ENCODE measurements at regions not wholly inside any gene's neighbourhood (a gene's known extent, or its start where the extent isn't known, plus 50 kb on each side); places are given as distances from the start of the nearest gene placed in this dataset.

GRCh38 chr7:21345361-21345760 lies 82.5 kb upstream of the SP4 start:
- H3K4me2 ChIP-seq (replicated peaks; ENCODE audit: extremely low read depth, low read length, poor library complexity, severe bottlenecking), result no peak overlapping the region
- H3K27me3 ChIP-seq (ENCODE audit: control insufficient read depth in 2 of 2, insufficient read depth in 2 of 2, low read length in 2 of 2), result no peaks in the 10 kb centered on the region
- H3K4me3 Mint-ChIP-seq, result no peak overlapping the region
- peaks cover 7% of the 10 kb centered on the region for H3K4me1 Mint-ChIP-seq
- no peak for TF ChIP-seq CTCF (IDR thresholded peaks at IDR 0.05)
- H3K9me3 Mint-ChIP-seq, result peaks cover 0 to 8% (median 5%) of the 10 kb centered on the region in 7 donors
- no peak overlapping the region for H3K9ac ChIP-seq (ENCODE audit: insufficient read depth, low read length, poor library complexity, severe bottlenecking)
- no peak overlapping the region for H3K4me3 ChIP-seq (replicated peaks in 1 of 3; ENCODE audit: low read depth in 2 of 3, low read length in 3 of 3)
- H3K9me3 ChIP-seq (replicated peaks in 1 of 2; ENCODE audit: control insufficient read depth in 1 of 2, insufficient read depth in 1 of 2, low read length in 2 of 2), result no peaks in the 10 kb centered on the region
- H3K4me1 ChIP-seq (ENCODE audit: control insufficient read depth in 1 of 2, insufficient read depth in 2 of 2, low read length in 2 of 2), result peaks cover 0 to 7% of the 10 kb centered on the region in 2 donors
- WGBS (ENCODE audit: insufficient coverage), result 79% methylated on average over 7 of the region's 9 CpGs
- H3K27ac ChIP-seq (ENCODE audit: low read depth in 1 of 2, low read length in 2 of 2), result no peak overlapping the region
- no peaks in the 10 kb centered on the region for H3K36me3 ChIP-seq (replicated peaks in 1 of 2; ENCODE audit: control insufficient read depth in 1 of 2, insufficient read depth in 2 of 2, low read length in 2 of 2)
- no peaks in the 10 kb centered on the region for H4K20me1 ChIP-seq (ENCODE audit: insufficient read depth, low read length)
- no peak for DNase-seq
- H3K36me3 Mint-ChIP-seq, result no peaks in the 10 kb centered on the region
- H3K27ac Mint-ChIP-seq, result no peak overlapping the region
- H3K79me2 ChIP-seq (ENCODE audit: insufficient read depth, low read length), result no peaks in the 10 kb centered on the region
- H3K27me3 Mint-ChIP-seq (ENCODE audit: low read depth in 3 of 3), result peaks cover 0 to 2% (median 0%) of the 10 kb centered on the region in 3 donors
- H2AFZ ChIP-seq (ENCODE audit: insufficient read depth, low read depth, low read length, poor library complexity, severe bottlenecking), result no peak overlapping the region
- intact Hi-C loops (cut with micrococcal nuclease), result no loop called here

- Mint-ChIP-seq H3K4me3 (no peak overlapping the region), H3K9me3 (peaks cover 0 to 8% (median 5%) of the 10 kb centered on the region in 7 donors), H3K27me3 (ENCODE audit: low read depth in 3 of 3) (peaks cover 0 to 2% (median 0%) of the 10 kb centered on the region in 3 donors), H3K4me1 (peaks cover 7% of the 10 kb centered on the region), H3K27ac (no peak overlapping the region), H3K36me3 (no peaks in the 10 kb centered on the region)
- no peak for DNase-seq
- intact Hi-C loops (cut with micrococcal nuclease), result no loop called here
- Histone ChIP-seq H3K4me3 (replicated peaks in 1 of 3; ENCODE audit: low read depth in 2 of 3, low read length in 3 of 3) (no peak overlapping the region), H3K9me3 (replicated peaks in 1 of 2; ENCODE audit: control insufficient read depth in 1 of 2, insufficient read depth in 1 of 2, low read length in 2 of 2) (no peaks in the 10 kb centered on the region), H3K27ac (ENCODE audit: low read depth in 1 of 2, low read length in 2 of 2) (no peak overlapping the region), H3K36me3 (replicated peaks in 1 of 2; ENCODE audit: control insufficient read depth in 1 of 2, insufficient read depth in 2 of 2, low read length in 2 of 2) (no peaks in the 10 kb centered on the region), H3K4me2 (replicated peaks; ENCODE audit: extremely low read depth, low read length, poor library complexity, severe bottlenecking) (no peak overlapping the region), H3K4me1 (ENCODE audit: control insufficient read depth in 1 of 2, insufficient read depth in 2 of 2, low read length in 2 of 2) (peaks cover 0 to 7% of the 10 kb centered on the region in 2 donors), H4K20me1 (ENCODE audit: insufficient read depth, low read length) (no peaks in the 10 kb centered on the region), H2AFZ (ENCODE audit: insufficient read depth, low read depth, low read length, poor library complexity, severe bottlenecking) (no peak overlapping the region), H3K9ac (ENCODE audit: insufficient read depth, low read length, poor library complexity, severe bottlenecking) (no peak overlapping the region), H3K79me2 (ENCODE audit: insufficient read depth, low read length) (no peaks in the 10 kb centered on the region), H3K27me3 (ENCODE audit: control insufficient read depth in 2 of 2, insufficient read depth in 2 of 2, low read length in 2 of 2) (no peaks in the 10 kb centered on the region)
- no peak for TF ChIP-seq CTCF (IDR thresholded peaks at IDR 0.05)
Observed at GRCh38 chr7:21346297-21346696, 81.6 kb upstream of the SP4 start.

Measured in CD14-positive monocyte (primary cell).